Tibial artery (tissue), 4 donors: ENCODE measurements at regions not wholly inside any gene's neighbourhood (a gene's known extent, or its start where the extent isn't known, plus 50 kb on each side); places are given as distances from the start of the nearest gene placed in this dataset.
"Not testable (repeated sequence)": the region's sequence is repeated elsewhere in the genome, so short reads cannot be mapped to it uniquely, and the experiment has no call there.

ENCODE experiments used
- DNase-seq, 2 donors: peaks; one replicate each; pipeline ENCODE4 v3.0.0-alpha.2; 2019
- H3K27ac ChIP-seq, 2 donors: fragments of 200-600 bp; sonication (generic) in 1 of 2; 1 replicate in 1 of 2; 2 replicates in 1 of 2; pipeline ENCODE4 v1.5.1; 2018 to 2019; ENCODE audit warnings: mild to moderate bottlenecking in 1 of 2
- H3K27me3 ChIP-seq, 2 donors: fragments of 200-600 bp; sonication (generic) in 1 of 2; one replicate each; pipeline versions ENCODE4 v1.5.1 to v1.6.0; 2016 to 2019
- H3K36me3 ChIP-seq, 3 donors: fragments of 200-600 bp; sonication (generic) in 2 of 3; one replicate each; pipeline ENCODE4 v1.5.1; 2016 to 2019; ENCODE audit warnings: mild to moderate bottlenecking in 2 of 3
- H3K4me1 ChIP-seq, 4 donors: fragments of 200-600 bp; sonication (generic) in 2 of 4; 1 replicate in 3 of 4; 2 replicates in 1 of 4; pipeline ENCODE4 v1.5.1; 2016 to 2019
- H3K4me3 ChIP-seq, 2 donors: fragments of 200-600 bp; sonication (generic) in 1 of 2; 1 replicate in 1 of 2; 2 replicates in 1 of 2; pipeline ENCODE4 v1.5.1; 2018 to 2019; ENCODE audit warnings: mild to moderate bottlenecking in 2 of 2
- H3K9me3 ChIP-seq, 3 donors: fragments of 200-600 bp; sonication (generic) in 1 of 3; one replicate each; pipeline ENCODE4 v1.5.1; 2016 to 2019
- CTCF ChIP-seq, 2 experiments: fragments of 200-600 bp in 1 of 2; fragments of 450-650 bp in 1 of 2; IDR thresholded peaks; one replicate each; pipeline ENCODE4 v1.5.1; 2017 to 2019; ENCODE audit warnings: antibody characterized with exemption in 2 of 2, mild to moderate bottlenecking in 1 of 2, moderate library complexity in 1 of 2
- intact Hi-C: fragments of 100-400 bp; cut with DNase I; formaldehyde crosslinking; loops from one replicate; pipeline ENCODE4 v1.15.0; 2023; ENCODE audit warnings: low total_unique reads

GRCh38 chr4:132437117-132437516 lies 712.0 kb upstream of the PCDH10 start:
- DNase-seq, result no peak
- Histone ChIP-seq H3K9me3 (no peaks in the 10 kb centered on the region), H3K27me3 (no peaks in the 10 kb centered on the region), H3K36me3 (no peaks in the 10 kb centered on the region), H3K4me3 (no peak overlapping the region), H3K27ac (no peak overlapping the region), H3K4me1 (no peaks in the 10 kb centered on the region)
- intact Hi-C loops, result no loop called here
- TF ChIP-seq CTCF (IDR thresholded peaks at IDR 0.05), result no peak

DNA sequence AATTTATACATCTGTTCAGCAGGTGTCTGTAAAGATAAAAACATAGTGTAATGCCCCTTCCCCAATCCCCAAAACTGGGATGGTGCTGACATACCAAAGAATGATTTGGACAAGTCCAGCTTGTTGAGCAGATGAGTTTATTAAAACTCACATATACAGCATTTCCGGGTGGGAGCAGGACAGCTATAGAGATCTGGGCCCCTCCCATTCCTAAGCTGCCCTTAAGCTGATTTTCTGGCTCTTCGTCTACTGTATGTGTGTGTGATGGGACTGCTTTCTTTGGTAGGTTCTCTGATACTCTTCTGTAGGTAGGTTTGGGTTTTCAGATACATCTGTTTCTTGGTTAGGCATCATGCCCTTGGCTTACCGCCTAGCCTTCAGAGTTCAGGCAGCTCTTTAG lies 703.7 kb upstream of the PCDH10 start:
- Histone ChIP-seq H3K4me1 (no peaks in the 10 kb centered on the region), H3K36me3 (no peaks in the 10 kb centered on the region), H3K27ac (no peak overlapping the region)

GRCh38 chr4:132457987-132458386 lies 691.1 kb upstream of the PCDH10 start:
- intact Hi-C loops, H3K36me3 ChIP-seq, H3K27me3 ChIP-seq, H3K4me1 ChIP-seq, H3K27ac ChIP-seq, H3K9me3 ChIP-seq, H3K4me3 ChIP-seq: not testable (repeated sequence)
- DNase-seq, result peak in 1 of 2 donors; percentile 31

More for the DNA sequence above, 703.7 kb upstream of the PCDH10 start:
- DNase-seq, result no peak
- H3K9me3 ChIP-seq, result peaks cover 0 to 8% (median 5%) of the 10 kb centered on the region in 3 donors
- no peaks in the 10 kb centered on the region for H3K27me3 ChIP-seq
- intact Hi-C loops, result no loop called here
- TF ChIP-seq CTCF (IDR thresholded peaks at IDR 0.05), result no peak
- no peak overlapping the region for H3K4me3 ChIP-seq

DNA sequence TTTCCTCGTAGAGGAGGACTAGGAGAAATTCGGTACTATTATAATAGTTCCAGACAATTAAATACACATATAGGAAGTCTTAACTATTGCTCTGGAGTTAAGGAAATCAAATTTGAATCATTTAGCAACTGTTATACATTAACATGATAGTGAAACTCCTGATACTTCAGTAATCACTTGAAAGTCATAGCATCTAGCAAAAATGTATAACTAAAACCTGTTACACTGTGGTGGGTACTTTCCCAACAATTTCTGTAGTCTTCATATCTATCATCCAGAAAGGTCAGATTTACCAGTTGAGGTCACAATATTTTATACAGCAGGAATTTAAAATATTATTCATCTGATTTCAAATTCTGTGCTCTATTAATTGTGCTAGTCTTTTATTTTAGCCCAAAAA lies 669.6 kb upstream of the PCDH10 start:
- intact Hi-C loops, result no loop called here
- Histone ChIP-seq H3K4me3 (no peak overlapping the region), H3K9me3 (no peaks in the 10 kb centered on the region), H3K27ac (no peak overlapping the region), H3K27me3 (no peaks in the 10 kb centered on the region), H3K36me3 (no peaks in the 10 kb centered on the region), H3K4me1 (no peaks in the 10 kb centered on the region)
- no peak for TF ChIP-seq CTCF (IDR thresholded peaks at IDR 0.05)
- DNase-seq, result no peak

- Histone ChIP-seq H3K36me3 (no peaks in the 10 kb centered on the region), H3K4me1 (no peaks in the 10 kb centered on the region), H3K27ac (no peak overlapping the region), H3K9me3 (peaks cover 0 to 6% (median 0%) of the 10 kb centered on the region in 3 donors), H3K27me3 (no peaks in the 10 kb centered on the region), H3K4me3 (no peak overlapping the region)
- intact Hi-C loops, result no loop called here
- DNase-seq, result no peak
- no peak for TF ChIP-seq CTCF (IDR thresholded peaks at IDR 0.05)
Measured at GRCh38 chr4:132488555-132488954, 660.5 kb upstream of the PCDH10 start.

GRCh38 chr4:132493476-132493875 lies 655.6 kb upstream of the PCDH10 start:
- H3K27ac ChIP-seq, result no peak overlapping the region
- no peak for DNase-seq
- H3K36me3 ChIP-seq, result no peaks in the 10 kb centered on the region
- no peak for TF ChIP-seq CTCF (IDR thresholded peaks at IDR 0.05)
- intact Hi-C loops, result no loop called here
- peaks cover 0 to 6% (median 0%) of the 10 kb centered on the region in 3 donors for H3K9me3 ChIP-seq
- H3K4me3 ChIP-seq, result no peak overlapping the region
- H3K4me1 ChIP-seq, result no peaks in the 10 kb centered on the region
- H3K27me3 ChIP-seq, result no peaks in the 10 kb centered on the region

GRCh38 chr4:132495267-132495812 lies 653.8 kb upstream of the PCDH10 start:
- DNase-seq, H3K27ac ChIP-seq, H3K27me3 ChIP-seq, intact Hi-C loops, H3K4me1 ChIP-seq, H3K36me3 ChIP-seq, H3K9me3 ChIP-seq, H3K4me3 ChIP-seq: not testable (repeated sequence)
